WI38 (cell line): ENCODE measurements at regions not wholly inside any gene's neighbourhood (a gene's known extent, or its start where the extent isn't known, plus 50 kb on each side); places are given as distances from the start of the nearest gene placed in this dataset.

Source experiments
- H3K4me3 ChIP-seq: 2 replicates; pipeline ENCODE4 v1.5.1; 2011; ENCODE audit warnings: low read depth, mild to moderate bottlenecking, control low read depth, low read length
- TF ChIP-seq, protein P1 (sequence below): IDR thresholded peaks from 2 replicates; pipeline ENCODE4 v1.5.1; 2012; ENCODE audit warnings: low read depth, mild to moderate bottlenecking, control low read depth, low read length

DNA sequence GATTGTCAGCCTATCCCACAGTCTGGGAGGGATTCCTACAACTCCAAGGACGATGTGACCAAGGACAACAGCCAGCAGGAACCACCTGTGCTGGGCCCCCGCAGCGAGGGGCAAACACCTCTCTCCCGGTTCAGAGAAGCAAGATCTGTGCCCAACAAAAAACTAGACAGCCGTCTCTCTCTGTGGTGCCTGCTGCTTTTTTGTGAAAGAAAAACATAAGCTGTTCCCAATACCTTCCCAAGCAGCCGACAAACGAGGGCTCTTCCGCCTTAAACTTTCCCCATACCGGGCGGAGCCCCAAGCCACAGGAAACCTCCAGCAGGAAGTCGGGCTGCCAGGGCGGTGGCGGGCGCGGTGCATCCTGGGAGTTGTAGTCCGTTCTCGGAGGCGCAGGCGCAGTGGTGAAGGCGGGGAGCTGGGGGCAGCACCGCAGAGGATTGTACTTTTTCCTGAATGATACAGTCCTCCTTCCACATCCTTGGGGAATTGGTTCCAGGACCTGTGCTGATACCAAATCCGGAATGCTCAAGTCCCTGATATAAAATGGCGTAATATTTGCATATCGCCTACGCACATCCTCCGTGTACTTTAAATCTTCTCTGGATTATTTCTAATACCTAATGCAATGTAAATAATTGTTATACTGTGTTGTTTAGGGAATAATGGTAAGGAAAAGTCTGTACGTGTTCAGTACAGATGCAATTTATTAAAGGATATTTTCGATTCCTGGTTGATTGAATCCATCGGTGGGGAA is 63.1 kb upstream of the IRF2 start:
- peak overlapping the region; percentile 87 for H3K4me3 ChIP-seq
- TF ChIP-seq, protein P1, sequence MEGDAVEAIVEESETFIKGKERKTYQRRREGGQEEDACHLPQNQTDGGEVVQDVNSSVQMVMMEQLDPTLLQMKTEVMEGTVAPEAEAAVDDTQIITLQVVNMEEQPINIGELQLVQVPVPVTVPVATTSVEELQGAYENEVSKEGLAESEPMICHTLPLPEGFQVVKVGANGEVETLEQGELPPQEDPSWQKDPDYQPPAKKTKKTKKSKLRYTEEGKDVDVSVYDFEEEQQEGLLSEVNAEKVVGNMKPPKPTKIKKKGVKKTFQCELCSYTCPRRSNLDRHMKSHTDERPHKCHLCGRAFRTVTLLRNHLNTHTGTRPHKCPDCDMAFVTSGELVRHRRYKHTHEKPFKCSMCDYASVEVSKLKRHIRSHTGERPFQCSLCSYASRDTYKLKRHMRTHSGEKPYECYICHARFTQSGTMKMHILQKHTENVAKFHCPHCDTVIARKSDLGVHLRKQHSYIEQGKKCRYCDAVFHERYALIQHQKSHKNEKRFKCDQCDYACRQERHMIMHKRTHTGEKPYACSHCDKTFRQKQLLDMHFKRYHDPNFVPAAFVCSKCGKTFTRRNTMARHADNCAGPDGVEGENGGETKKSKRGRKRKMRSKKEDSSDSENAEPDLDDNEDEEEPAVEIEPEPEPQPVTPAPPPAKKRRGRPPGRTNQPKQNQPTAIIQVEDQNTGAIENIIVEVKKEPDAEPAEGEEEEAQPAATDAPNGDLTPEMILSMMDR: no peak

DNA sequence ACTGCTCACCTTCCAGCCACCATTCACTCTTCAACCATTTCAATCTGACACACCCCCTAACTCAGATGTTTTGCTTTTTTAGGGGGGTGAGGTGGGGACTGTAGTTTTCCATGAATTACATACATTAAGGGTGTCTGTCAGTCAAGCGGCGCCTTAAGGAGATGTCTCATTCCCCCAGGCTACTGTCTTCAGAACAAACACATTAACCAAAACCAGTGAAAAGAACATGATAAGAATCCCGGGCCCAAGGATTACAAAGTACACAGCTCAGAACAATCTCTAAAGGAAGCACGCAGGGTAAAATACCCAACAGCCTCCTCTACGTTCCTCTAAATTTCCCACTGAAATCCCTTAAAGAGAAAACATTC is 62.5 kb upstream of the IRF2 start:
- peak overlapping the region; percentile 87 for H3K4me3 ChIP-seq

DNA sequence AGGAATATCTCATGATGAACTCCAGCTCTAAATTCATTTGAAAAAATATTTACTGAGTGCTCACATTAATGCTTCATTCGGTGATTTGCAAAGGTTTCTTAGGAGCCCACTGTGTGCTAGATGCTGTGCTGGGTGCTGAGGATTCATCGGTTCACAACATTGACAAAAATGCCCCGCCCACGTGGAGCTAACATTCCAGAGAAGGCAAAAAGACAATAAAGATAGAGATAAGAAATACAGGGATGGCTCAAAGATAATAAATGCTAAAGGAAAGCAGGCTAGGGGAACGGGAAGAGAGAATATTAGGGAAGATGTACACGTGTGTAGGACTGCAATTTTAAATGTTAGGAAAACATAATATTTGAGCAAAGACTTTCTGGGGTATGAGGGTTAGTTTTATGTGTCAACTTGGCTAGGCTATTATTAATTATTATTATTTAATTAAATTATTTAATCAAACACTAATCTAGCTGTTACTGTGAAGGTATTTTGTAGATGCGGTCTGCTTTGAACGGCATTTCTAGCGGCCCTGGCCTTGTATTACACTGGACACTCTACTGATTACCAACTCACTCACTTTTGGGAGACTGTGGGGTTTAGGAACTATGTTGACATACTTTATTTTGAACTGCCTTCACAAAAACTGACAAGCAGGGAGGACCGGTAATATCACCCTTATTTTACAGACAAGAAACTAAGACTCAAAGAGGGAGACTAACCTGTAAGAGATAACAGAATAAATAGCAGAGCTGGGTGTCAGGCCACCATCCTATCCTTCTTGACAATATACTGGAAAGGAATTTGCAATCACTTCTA is 61.9 kb upstream of the IRF2 start:
- H3K4me3 ChIP-seq: peak overlapping the region; percentile 87
- TF ChIP-seq, protein P1: no peak

More for the DNA sequence above, 62.5 kb upstream of the IRF2 start:
- TF ChIP-seq, protein P1: no peak

DNA sequence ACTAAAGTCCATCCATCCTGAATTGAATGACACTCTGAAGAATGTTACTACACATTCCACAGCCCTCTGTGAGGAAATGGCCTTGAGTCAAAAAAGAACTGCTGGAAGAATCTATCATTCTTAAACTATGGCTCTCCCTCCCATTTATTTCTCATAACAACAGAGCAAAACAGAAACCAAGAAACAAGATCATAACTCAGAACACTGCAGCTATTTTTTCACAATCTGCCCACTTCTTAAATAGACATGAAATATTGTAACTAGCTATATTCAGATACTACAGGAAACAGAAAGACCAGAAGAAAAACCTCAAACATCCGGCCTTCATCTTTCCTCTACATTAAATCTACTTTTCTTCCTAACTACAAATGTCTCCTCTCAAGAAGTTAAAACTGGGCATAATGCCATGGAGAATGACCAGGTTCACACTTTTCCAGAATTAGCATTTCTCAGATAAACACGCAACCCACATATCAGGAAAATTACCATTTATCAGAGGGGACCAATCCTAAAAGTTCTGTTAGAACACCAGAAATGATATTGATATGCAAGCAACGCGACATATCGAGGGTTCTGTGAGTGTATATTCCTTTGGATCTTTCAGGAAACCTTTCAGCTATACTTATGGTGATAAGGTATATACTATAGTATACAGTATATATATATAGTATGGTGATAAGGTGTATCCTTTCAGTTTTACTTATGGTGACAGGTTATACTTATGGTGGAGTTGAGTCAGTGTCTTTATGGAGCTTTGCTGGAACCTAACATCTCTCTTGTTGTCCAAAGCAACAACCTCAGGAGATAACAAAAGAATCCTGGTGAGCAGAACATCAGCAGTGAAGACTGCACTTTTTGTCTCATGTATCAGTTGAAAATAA is 60.4 kb upstream of the IRF2 start:
- TF ChIP-seq, protein P1: no peak
- no peak overlapping the region for H3K4me3 ChIP-seq

DNA sequence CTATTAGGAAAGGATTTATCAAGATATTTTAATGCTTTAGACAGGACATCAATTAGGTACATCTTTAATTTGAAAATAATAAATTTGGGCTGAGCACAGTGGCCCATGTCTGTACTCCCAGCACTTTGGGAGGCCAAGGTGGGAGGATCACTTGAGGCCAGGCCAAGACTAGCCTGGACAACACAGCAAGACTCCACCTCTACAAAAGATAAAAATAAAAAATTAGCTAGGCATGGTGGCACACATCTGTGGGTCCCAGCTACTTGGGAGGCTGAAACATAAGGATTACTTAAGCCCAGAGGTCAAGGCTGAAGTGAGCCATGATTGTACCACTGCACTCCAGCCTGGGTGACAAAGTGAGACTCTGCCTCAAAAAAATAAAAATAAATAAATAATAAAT is 59.6 kb upstream of the IRF2 start:
- no peak overlapping the region for H3K4me3 ChIP-seq
- TF ChIP-seq, protein P1: no peak

DNA sequence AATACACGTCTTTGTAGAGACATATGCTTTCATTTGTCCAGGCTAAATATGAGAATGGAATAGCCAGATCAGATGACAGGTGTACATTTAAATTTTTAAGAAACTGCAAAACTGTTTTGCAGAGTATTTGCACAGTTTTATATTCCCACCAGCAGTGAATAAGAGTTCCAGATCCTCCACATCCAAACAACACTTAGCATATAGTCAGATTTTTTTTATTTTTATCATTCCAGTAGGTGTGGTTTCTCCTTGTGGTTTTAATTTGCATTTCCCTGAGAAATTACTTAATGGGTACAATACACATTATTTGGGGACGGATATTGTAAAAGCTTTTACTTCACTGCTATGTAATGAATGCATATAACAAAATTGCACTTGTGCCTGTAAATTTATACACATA is 56.7 kb upstream of the IRF2 start:
- H3K4me3 ChIP-seq: no peak overlapping the region
- TF ChIP-seq, protein P1: no peak
